GM10266 (cell line): ENCODE measurements at regions not wholly inside any gene's neighbourhood (a gene's known extent, or its start where the extent isn't known, plus 50 kb on each side); places are given as distances from the start of the nearest gene placed in this dataset.

Experiments used
- DNase-seq: peaks from one replicate; pipeline ENCODE4 v3.0.0; 2012; ENCODE audit errors: extremely low spot score
- TF ChIP-seq, protein P1 (sequence below): IDR thresholded peaks from 2 replicates; pipeline ENCODE4 v1.5.1; 2012; ENCODE audit warnings: mild to moderate bottlenecking, low read depth; ENCODE audit not compliant: control insufficient read depth, insufficient read depth; ENCODE audit errors: missing control alignments

GRCh38 chr2:145836986-145837385 lies 1317.1 kb upstream of the ZEB2 start:
- no peak for DNase-seq
- TF ChIP-seq, protein P1, sequence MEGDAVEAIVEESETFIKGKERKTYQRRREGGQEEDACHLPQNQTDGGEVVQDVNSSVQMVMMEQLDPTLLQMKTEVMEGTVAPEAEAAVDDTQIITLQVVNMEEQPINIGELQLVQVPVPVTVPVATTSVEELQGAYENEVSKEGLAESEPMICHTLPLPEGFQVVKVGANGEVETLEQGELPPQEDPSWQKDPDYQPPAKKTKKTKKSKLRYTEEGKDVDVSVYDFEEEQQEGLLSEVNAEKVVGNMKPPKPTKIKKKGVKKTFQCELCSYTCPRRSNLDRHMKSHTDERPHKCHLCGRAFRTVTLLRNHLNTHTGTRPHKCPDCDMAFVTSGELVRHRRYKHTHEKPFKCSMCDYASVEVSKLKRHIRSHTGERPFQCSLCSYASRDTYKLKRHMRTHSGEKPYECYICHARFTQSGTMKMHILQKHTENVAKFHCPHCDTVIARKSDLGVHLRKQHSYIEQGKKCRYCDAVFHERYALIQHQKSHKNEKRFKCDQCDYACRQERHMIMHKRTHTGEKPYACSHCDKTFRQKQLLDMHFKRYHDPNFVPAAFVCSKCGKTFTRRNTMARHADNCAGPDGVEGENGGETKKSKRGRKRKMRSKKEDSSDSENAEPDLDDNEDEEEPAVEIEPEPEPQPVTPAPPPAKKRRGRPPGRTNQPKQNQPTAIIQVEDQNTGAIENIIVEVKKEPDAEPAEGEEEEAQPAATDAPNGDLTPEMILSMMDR: no peak

- TF ChIP-seq, protein P1: no peak
- DNase-seq: no peak
These were observed 1315.7 kb upstream of the ZEB2 start for GRCh38 chr2:145835665-145836064.

DNA sequence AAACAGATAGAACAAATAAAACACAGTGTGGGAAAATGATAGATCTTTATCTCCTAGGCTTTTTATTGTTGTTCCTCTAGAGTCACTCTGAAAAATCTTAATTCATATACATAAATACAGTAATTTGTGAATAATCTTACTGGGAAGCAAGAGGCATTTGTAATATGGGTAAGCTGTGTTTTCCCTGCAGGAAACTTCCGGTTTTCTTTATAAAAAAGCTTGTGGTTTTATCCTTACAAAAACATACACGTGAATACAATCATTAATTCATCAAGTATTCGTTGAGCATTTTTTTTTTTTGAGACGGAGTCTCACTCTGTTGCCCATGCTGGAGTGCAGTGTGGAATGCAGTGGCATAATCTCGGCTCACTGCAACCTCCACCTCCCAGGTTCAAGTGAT lies 1312.8 kb upstream of the ZEB2 start:
- no peak for DNase-seq
- TF ChIP-seq, protein P1: no peak

GRCh38 chr2:145829931-145830330 lies 1310.0 kb upstream of the ZEB2 start:
- TF ChIP-seq, protein P1: no peak
- DNase-seq: no peak

DNA sequence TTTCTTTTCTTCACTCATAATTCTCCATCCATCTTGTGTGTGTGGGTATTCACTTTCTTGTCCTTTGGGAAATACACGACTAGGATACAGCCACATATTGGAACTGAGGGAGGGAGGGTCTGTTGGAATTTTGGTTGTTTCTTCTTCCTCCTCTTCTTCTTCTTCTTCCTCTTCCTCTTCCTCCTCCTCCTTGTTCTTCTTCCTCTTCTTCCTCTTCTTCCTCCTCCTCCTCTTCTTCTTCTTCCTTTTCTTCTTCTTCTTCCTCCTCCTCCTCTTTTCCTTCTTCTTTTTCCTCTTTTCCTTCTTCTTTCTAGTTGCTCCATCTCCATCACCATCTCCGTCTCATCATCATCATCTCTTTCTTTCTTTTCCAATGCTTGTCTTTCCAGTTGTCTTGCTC lies 1307.3 kb upstream of the ZEB2 start:
- TF ChIP-seq, protein P1: no peak
- no peak for DNase-seq

- DNase-seq: no peak
- TF ChIP-seq, protein P1: no peak
These were observed 1304.5 kb upstream of the ZEB2 start for GRCh38 chr2:145824384-145824783.

- no peak for DNase-seq
- TF ChIP-seq, protein P1: no peak
These were observed 1303.1 kb upstream of the ZEB2 start for GRCh38 chr2:145822892-145823534.
